Effector memory CD4-positive, alpha-beta T cell (primary cell): ENCODE measurements at regions not wholly inside any gene's neighbourhood (a gene's known extent, or its start where the extent isn't known, plus 50 kb on each side); places are given as distances from the start of the nearest gene placed in this dataset.

Experiments used
- DNase-seq, 3 donors: peaks; one replicate each; pipeline ENCODE4 v3.0.0-alpha.2; 2020
- H3K27ac ChIP-seq: 2 replicates; pipeline ENCODE4 v1.7.0; 2013; ENCODE audit warnings: mild to moderate bottlenecking, low read length, moderate library complexity; ENCODE audit not compliant: insufficient read depth, poor library complexity, severe bottlenecking
- H3K27me3 ChIP-seq: replicated peaks from 2 replicates; pipeline ENCODE4 v1.7.0; 2013; ENCODE audit warnings: mild to moderate bottlenecking, low read length; ENCODE audit not compliant: insufficient read depth, control insufficient read depth, poor library complexity, severe bottlenecking
- H3K36me3 ChIP-seq: 2 replicates; pipeline ENCODE4 v1.7.0; 2013; ENCODE audit warnings: mild to moderate bottlenecking, low read length, moderate library complexity; ENCODE audit not compliant: control insufficient read depth, insufficient read depth
- H3K4me1 ChIP-seq: 2 replicates; pipeline ENCODE4 v1.7.0; 2013; ENCODE audit warnings: low read length, mild to moderate bottlenecking; ENCODE audit not compliant: control insufficient read depth, insufficient read depth, poor library complexity, severe bottlenecking
- H3K4me3 ChIP-seq: 2 replicates; pipeline ENCODE4 v1.7.0; 2013; ENCODE audit warnings: low read length, low read depth, mild to moderate bottlenecking; ENCODE audit not compliant: insufficient read depth, poor library complexity, severe bottlenecking
- H3K9me3 ChIP-seq: 2 replicates; pipeline ENCODE4 v1.7.0; 2013; ENCODE audit warnings: mild to moderate bottlenecking, low read length, moderate library complexity; ENCODE audit not compliant: control insufficient read depth

GRCh38 chr5:17895288-17896033, 261.2 kb downstream of the TAF11L14 start:
- Histone ChIP-seq H3K36me3 (no peaks in the 10 kb centered on the region), H3K4me1 (no peaks in the 10 kb centered on the region), H3K4me3 (no peak overlapping the region), H3K9me3 (no peaks in the 10 kb centered on the region), H3K27me3 (no peaks in the 10 kb centered on the region), H3K27ac (no peak overlapping the region)
- DNase-seq, result no peak

DNA sequence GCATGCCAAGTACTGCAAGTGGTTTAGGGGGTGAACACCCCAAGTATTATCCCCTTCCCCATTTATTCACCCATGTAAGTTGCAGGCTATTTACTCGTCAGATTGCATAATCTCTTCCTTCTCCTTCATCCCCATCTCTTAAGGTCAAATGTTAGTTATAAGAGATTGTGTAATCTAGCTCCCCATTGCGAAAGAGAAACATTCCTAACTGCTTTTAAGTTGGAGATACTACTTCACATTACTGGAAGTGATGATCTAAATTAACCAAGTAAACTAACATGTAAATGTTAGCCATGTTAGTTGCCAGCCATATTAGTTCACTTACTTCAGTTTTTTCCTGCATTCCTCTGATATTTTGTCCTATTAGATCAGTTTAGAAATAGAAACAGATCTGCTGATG, 262.3 kb downstream of the TAF11L14 start:
- Histone ChIP-seq H3K36me3 (no peaks in the 10 kb centered on the region), H3K4me1 (no peaks in the 10 kb centered on the region), H3K4me3 (no peak overlapping the region), H3K27ac (no peak overlapping the region), H3K27me3 (no peaks in the 10 kb centered on the region), H3K9me3 (no peaks in the 10 kb centered on the region)
- no peak for DNase-seq

DNA sequence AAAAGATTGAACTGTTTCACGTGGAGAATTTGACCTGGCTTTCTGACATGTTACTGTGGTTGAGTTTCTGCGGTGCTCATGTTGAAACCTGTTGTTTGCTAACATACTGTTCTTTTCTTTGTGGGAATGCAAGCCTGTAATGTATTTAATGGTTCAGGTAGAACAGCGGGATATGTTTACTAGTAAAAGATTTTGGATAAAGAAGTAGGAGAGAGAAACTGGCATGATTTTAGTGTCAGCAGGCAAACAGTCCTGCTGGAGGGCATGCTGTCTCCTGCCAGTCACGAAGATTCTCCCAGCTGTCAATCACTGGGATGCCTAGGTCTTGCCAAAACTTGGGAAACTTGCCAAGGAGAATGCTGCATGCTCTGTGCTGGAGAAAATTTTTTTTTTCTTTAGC, 263.5 kb downstream of the TAF11L14 start:
- no peaks in the 10 kb centered on the region for H3K4me1 ChIP-seq
- DNase-seq, result no peak
- H3K27ac ChIP-seq, result no peak overlapping the region
- H3K9me3 ChIP-seq, result no peaks in the 10 kb centered on the region
- H3K27me3 ChIP-seq, result no peaks in the 10 kb centered on the region
- no peaks in the 10 kb centered on the region for H3K36me3 ChIP-seq
- H3K4me3 ChIP-seq, result no peak overlapping the region

- Histone ChIP-seq H3K27me3 (no peaks in the 10 kb centered on the region), H3K36me3 (no peaks in the 10 kb centered on the region), H3K4me3 (no peak overlapping the region), H3K27ac (no peak overlapping the region), H3K4me1 (no peaks in the 10 kb centered on the region), H3K9me3 (no peaks in the 10 kb centered on the region)
- no peak for DNase-seq
Measured at GRCh38 chr5:17898766-17899165, 264.5 kb downstream of the TAF11L14 start.

GRCh38 chr5:17907094-17907493, 272.8 kb downstream of the TAF11L14 start:
- H3K36me3 ChIP-seq, result no peaks in the 10 kb centered on the region
- H3K27me3 ChIP-seq, result no peaks in the 10 kb centered on the region
- H3K4me3 ChIP-seq, result no peak overlapping the region
- no peak for DNase-seq
- H3K4me1 ChIP-seq, result no peaks in the 10 kb centered on the region
- no peak overlapping the region for H3K27ac ChIP-seq
- H3K9me3 ChIP-seq, result no peaks in the 10 kb centered on the region

- no peaks in the 10 kb centered on the region for H3K27me3 ChIP-seq
- H3K27ac ChIP-seq, result no peak overlapping the region
- H3K36me3 ChIP-seq, result no peaks in the 10 kb centered on the region
- no peaks in the 10 kb centered on the region for H3K9me3 ChIP-seq
- H3K4me3 ChIP-seq, result no peak overlapping the region
- no peak for DNase-seq
- no peaks in the 10 kb centered on the region for H3K4me1 ChIP-seq
Measured at GRCh38 chr5:17910318-17910717, 276.1 kb downstream of the TAF11L14 start.

DNA sequence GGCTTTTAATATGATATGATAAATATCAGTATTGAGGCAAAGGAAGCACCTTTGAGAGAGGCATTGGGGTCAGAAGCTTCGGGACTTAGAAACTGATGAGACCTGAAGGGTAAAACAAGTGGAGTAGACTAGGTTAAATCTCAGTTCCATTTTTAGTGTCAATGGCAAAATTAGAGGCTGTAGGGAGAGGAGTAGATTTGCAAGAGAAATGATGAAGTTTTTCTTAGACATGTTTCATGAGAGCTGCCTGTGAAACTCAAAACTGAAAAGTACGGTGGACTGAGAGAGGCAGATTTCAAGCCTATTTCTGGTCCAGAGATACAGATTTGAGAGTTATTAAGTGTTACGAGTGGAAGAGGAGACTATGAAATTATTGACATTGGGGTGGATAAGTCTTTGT, 278.5 kb downstream of the TAF11L14 start:
- Histone ChIP-seq H3K27me3 (no peaks in the 10 kb centered on the region), H3K4me3 (no peak overlapping the region), H3K36me3 (no peaks in the 10 kb centered on the region), H3K9me3 (no peaks in the 10 kb centered on the region), H3K4me1 (no peaks in the 10 kb centered on the region), H3K27ac (no peak overlapping the region)
- no peak for DNase-seq

DNA sequence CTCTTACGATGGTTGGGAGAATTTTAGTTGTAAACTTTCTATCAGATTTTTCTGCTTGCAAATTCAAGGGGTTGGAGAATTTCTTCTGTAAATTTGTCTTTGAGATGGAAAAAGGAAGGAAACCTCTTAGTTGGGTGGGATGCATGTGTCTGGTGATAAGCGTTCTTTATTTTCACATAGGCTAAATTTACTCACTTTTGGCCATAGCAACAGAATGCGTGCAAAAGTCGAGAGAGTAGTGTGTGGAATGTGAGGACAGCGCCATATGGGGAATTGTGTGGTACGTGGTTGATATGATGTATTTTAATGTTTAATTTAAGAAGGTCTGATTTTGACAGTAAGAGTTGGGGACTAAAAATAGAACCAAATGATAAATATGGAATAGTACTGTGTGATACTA, 282.2 kb downstream of the TAF11L14 start:
- no peaks in the 10 kb centered on the region for H3K4me1 ChIP-seq
- no peak overlapping the region for H3K4me3 ChIP-seq
- H3K27ac ChIP-seq, result no peak overlapping the region
- no peaks in the 10 kb centered on the region for H3K9me3 ChIP-seq
- no peaks in the 10 kb centered on the region for H3K27me3 ChIP-seq
- no peaks in the 10 kb centered on the region for H3K36me3 ChIP-seq
- no peak for DNase-seq

- Histone ChIP-seq H3K36me3 (no peaks in the 10 kb centered on the region), H3K27me3 (no peaks in the 10 kb centered on the region), H3K4me1 (no peaks in the 10 kb centered on the region), H3K27ac (no peak overlapping the region), H3K9me3 (no peaks in the 10 kb centered on the region), H3K4me3 (no peak overlapping the region)
- no peak for DNase-seq
Measured at GRCh38 chr5:17917465-17917864, 283.2 kb downstream of the TAF11L14 start.

DNA sequence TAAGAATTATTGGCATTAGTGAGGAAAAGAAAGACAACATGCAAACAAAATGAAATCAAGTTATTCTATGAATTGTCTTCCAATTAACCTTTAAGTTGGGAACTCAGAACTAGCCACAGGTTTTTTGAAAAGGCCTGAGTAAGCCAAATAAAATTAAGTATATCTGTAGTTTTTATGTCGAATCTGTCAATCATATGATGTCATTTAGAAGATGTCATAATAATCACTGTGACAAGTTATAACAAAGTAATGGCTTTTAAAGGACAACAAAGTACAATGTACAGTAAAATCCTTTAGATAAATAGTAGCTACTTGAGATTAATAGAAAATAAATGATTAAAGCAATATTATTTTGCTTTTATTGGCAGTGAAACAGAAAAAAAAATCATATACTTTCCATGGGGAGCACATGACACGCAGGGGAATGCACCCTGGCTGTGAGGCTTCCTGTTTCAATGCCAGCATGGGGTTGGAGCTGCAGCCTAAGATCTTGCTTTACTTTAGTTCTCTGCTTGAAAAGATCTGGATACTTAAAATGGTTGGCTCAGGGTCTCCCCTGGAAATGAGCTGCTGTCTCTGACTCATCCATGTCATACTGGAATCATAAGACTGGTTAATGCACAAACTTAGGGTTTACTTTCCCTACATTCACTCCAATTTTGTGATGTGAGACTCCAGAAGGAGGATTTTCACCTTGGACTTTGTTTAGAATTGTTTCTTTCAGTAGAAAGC, 284.3 kb downstream of the TAF11L14 start:
- no peaks in the 10 kb centered on the region for H3K27me3 ChIP-seq
- H3K9me3 ChIP-seq, result no peaks in the 10 kb centered on the region
- no peak overlapping the region for H3K4me3 ChIP-seq
- H3K27ac ChIP-seq, result no peak overlapping the region
- no peaks in the 10 kb centered on the region for H3K36me3 ChIP-seq
- no peaks in the 10 kb centered on the region for H3K4me1 ChIP-seq
- DNase-seq, result no peak
